Right lobe of liver (tissue), 6 donors: ENCODE measurements at regions not wholly inside any gene's neighbourhood (a gene's known extent, or its start where the extent isn't known, plus 50 kb on each side); places are given as distances from the start of the nearest gene placed in this dataset.
A peak's percentile ranks its signal among the peaks of the same experiment; 100 is the strongest.

ENCODE experiments used
- ATAC-seq, 4 donors: fragments of 200-7000 bp; cut with Tn5 transposase; one replicate each; pipeline ENCODE4 v1.9.1; 2020; ENCODE audit warnings: mild to moderate bottlenecking in 4 of 4, moderate library complexity in 4 of 4
- DNase-seq, 3 donors: peaks; one replicate each; pipeline ENCODE4 v3.0.0-alpha.2; 2020
- H3K27ac ChIP-seq, 3 donors: fragments of 200-600 bp; one replicate each; pipeline ENCODE4 v1.8.0; 2022
- H3K27me3 ChIP-seq, 2 donors: fragments of 200-600 bp; one replicate each; pipeline ENCODE4 v1.8.0; 2022
- H3K36me3 ChIP-seq, 4 donors: fragments of 200-600 bp; sonication (generic) in 1 of 4; one replicate each; pipeline versions ENCODE4 v1.5.1 to v1.8.0; 2017 to 2022; ENCODE audit warnings: control low read depth in 1 of 4
- H3K4me1 ChIP-seq, 4 donors: fragments of 200-600 bp; sonication (generic) in 1 of 4; one replicate each; pipeline versions ENCODE4 v1.5.1 to v1.8.0; 2017 to 2022; ENCODE audit warnings: control low read depth in 1 of 4
- H3K4me3 ChIP-seq, 3 donors: fragments of 200-600 bp; one replicate each; pipeline ENCODE4 v1.8.0; 2022
- H3K9me3 ChIP-seq, 4 donors: fragments of 200-600 bp; sonication (generic) in 1 of 4; one replicate each; pipeline versions ENCODE4 v1.5.1 to v1.8.0; 2017 to 2022; ENCODE audit warnings: control low read depth in 1 of 4
- POLR2A ChIP-seq: fragments of 450-650 bp; IDR thresholded peaks from one replicate; pipeline ENCODE4 v1.6.1; 2017; ENCODE audit warnings: antibody characterized with exemption, mild to moderate bottlenecking
- WGBS: methylation state at CpG from one replicate; pipeline ENCODE4 v1.1.6; 2018; ENCODE audit warnings: low coverage, low lambda C conversion rate; ENCODE audit not compliant: insufficient coverage; ENCODE audit errors: missing lambda C conversion rate; 5-methylcytosine and 5-hydroxymethylcytosine counted together
- intact Hi-C, 2 donors: fragments of 100-400 bp; cut with DNase I; formaldehyde crosslinking; loops; one replicate each; pipeline versions ENCODE4 v1.11.2 to v1.14.1; 2022
- TF ChIP-seq, protein P1 (sequence below), 4 donors: fragments of 200-600 bp in 3 of 4; fragments of 450-650 bp in 1 of 4; IDR thresholded peaks; one replicate each; pipeline versions ENCODE4 v1.5.1 to v1.8.0; 2016 to 2022; ENCODE audit warnings: antibody characterized with exemption in 4 of 4, mild to moderate bottlenecking in 2 of 4
- donor health status: DM: no; HTN: yes; CAD: no.
- donor health status: DM: no; HTN: no; CAD: no.
- donor health status: DM: no; HTN: no; CAD: no.
- donor health status: DM: no; HTN: yes; CAD: no.
- donor health status: DM: no; HTN: yes; CAD: no.

- ATAC-seq (no peak), DNase-seq (no peak)
- 76% methylated on average over 3 of the region's 3 CpGs for WGBS
- TF ChIP-seq POLR2A, result no peak
- TF ChIP-seq, protein P1, sequence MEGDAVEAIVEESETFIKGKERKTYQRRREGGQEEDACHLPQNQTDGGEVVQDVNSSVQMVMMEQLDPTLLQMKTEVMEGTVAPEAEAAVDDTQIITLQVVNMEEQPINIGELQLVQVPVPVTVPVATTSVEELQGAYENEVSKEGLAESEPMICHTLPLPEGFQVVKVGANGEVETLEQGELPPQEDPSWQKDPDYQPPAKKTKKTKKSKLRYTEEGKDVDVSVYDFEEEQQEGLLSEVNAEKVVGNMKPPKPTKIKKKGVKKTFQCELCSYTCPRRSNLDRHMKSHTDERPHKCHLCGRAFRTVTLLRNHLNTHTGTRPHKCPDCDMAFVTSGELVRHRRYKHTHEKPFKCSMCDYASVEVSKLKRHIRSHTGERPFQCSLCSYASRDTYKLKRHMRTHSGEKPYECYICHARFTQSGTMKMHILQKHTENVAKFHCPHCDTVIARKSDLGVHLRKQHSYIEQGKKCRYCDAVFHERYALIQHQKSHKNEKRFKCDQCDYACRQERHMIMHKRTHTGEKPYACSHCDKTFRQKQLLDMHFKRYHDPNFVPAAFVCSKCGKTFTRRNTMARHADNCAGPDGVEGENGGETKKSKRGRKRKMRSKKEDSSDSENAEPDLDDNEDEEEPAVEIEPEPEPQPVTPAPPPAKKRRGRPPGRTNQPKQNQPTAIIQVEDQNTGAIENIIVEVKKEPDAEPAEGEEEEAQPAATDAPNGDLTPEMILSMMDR (IDR thresholded peaks at IDR 0.05), result no peak
- intact Hi-C loops, result no loop called here
- H3K4me1 ChIP-seq, result no peaks in the 10 kb centered on the region
- no peaks in the 10 kb centered on the region for H3K9me3 ChIP-seq
- H3K4me3 ChIP-seq, result no peak overlapping the region
- no peaks in the 10 kb centered on the region for H3K27me3 ChIP-seq
- no peak overlapping the region for H3K27ac ChIP-seq
- H3K36me3 ChIP-seq, result no peaks in the 10 kb centered on the region
These were observed 88.8 kb upstream of the TMEM72 start for GRCh38 chr10:44822349-44822748.

DNA sequence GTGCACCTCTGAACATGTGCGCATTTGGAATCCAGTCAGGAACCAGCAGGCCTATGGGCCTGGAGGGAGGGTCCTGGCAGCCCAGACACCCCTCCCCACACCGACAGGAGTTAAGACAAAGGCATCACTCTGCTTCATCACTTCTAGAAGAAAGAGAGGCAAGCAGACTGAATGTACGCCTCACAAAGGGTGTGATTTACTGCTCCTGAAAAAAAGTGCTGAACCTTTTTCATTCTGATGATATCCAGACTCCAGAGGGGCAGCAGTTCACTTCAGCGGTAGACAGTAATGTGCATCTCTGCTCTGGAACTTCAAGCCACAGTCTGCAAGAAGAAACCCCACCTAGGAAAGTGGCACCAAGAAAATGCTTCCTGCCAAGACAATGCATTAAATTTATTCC, 88.2 kb upstream of the TMEM72 start:
- ATAC-seq (no peak), DNase-seq (no peak)
- intact Hi-C loops, result no loop called here
- no peaks in the 10 kb centered on the region for H3K27me3 ChIP-seq
- H3K27ac ChIP-seq, result no peak overlapping the region
- no peak for TF ChIP-seq POLR2A
- TF ChIP-seq, protein P1 (IDR thresholded peaks at IDR 0.05), result no peak
- no peaks in the 10 kb centered on the region for H3K9me3 ChIP-seq
- H3K4me3 ChIP-seq, result no peak overlapping the region
- no peaks in the 10 kb centered on the region for H3K36me3 ChIP-seq
- no peaks in the 10 kb centered on the region for H3K4me1 ChIP-seq
- WGBS, result 80% methylated on average over 2 of the region's 4 CpGs

DNA sequence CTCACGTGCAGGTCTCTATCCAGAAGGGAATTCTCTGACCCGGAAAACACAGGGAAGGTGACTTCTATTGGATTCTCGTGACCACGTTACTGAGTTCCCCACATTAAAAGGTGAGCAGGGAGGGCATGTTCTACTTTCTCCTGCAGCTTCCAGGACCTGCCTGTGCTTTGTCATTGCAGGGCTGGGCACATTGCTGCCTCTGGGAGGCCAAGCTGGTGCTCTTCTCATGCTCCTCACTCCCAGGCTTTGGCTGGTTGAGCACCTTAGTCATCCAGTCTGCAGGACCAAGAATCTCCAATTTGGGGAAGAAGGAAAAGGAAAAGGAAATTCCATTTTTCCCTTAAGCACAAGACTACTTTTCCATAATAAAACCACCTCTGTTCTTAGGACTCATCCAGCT, 86.5 kb upstream of the TMEM72 start:
- ATAC-seq, result no peak
- intact Hi-C loops, result no loop called here
- 80% methylated on average over 4 of the region's 4 CpGs for WGBS
- Histone ChIP-seq H3K27ac (no peak overlapping the region), H3K27me3 (no peaks in the 10 kb centered on the region), H3K36me3 (no peaks in the 10 kb centered on the region), H3K4me1 (no peaks in the 10 kb centered on the region), H3K4me3 (no peak overlapping the region), H3K9me3 (no peaks in the 10 kb centered on the region)
- TF ChIP-seq, protein P1 (IDR thresholded peaks at IDR 0.05), result no peak
- no peak for TF ChIP-seq POLR2A
- DNase-seq, result no peak

GRCh38 chr10:44827431-44828006, 83.6 kb upstream of the TMEM72 start:
- H3K27ac ChIP-seq, result no peak overlapping the region
- TF ChIP-seq POLR2A, result no peak
- TF ChIP-seq, protein P1 (IDR thresholded peaks at IDR 0.05), result no peak
- H3K27me3 ChIP-seq, result no peaks in the 10 kb centered on the region
- no peaks in the 10 kb centered on the region for H3K4me1 ChIP-seq
- DNase-seq (no peak), ATAC-seq (peak in 2 of 4 donors; percentile 31 to 42)
- intact Hi-C loops, result no loop called here
- H3K9me3 ChIP-seq, result no peaks in the 10 kb centered on the region
- WGBS, result 44% methylated on average over 10 of the region's 13 CpGs
- H3K4me3 ChIP-seq, result no peak overlapping the region
- no peaks in the 10 kb centered on the region for H3K36me3 ChIP-seq
